IMR-90 (cell line): ENCODE measurements at regions not wholly inside any gene's neighbourhood (a gene's known extent, or its start where the extent isn't known, plus 50 kb on each side); places are given as distances from the start of the nearest gene placed in this dataset.

ENCODE experiments used
- ATAC-seq: fragments of 200-7000 bp; cut with Tn5 transposase; 2 replicates; pipeline ENCODE4 v1.9.1; 2020; ENCODE audit warnings: low read depth, mild to moderate bottlenecking, moderate library complexity
- BruUV-seq: library from RNA; stranded (reverse); fragments of 400-500 nt; replicated peaks from 2 replicates; lab custom pipeline; 2021; lab: Mats Ljungman, UMichigan
- CTCF ChIA-PET: fragments of 300-600 bp; formaldehyde crosslinking; extraction: SDS; loops from one replicate; lab custom pipeline; 2021; ENCODE audit warnings: antibody characterized with exemption; lab: Yijun Ruan, JAX
- POLR2A ChIA-PET: fragments of 300-600 bp; sonication (Branson Sonifier 250); formaldehyde crosslinking; loops from one replicate; lab custom pipeline; 2022; ENCODE audit warnings: antibody characterized with exemption; ENCODE audit not compliant: unreplicated experiment; lab: Charles Lee
- DNase-seq: peaks from one replicate; pipeline ENCODE4 v3.0.0; 2013
- H2AFZ ChIP-seq: replicated peaks from 2 replicates; pipeline ENCODE3; 2013; ENCODE audit warnings: low read length, mild to moderate bottlenecking; ENCODE audit not compliant: poor library complexity
- H2AK5ac ChIP-seq: 2 replicates; pipeline ENCODE4 v1.6.1; 2013; ENCODE audit warnings: low read depth, low read length, inconsistent platforms
- H2AK9ac ChIP-seq: replicated peaks from 2 replicates; pipeline ENCODE3; 2013; ENCODE audit warnings: mild to moderate bottlenecking, low read depth, low read length, moderate library complexity; ENCODE audit not compliant: poor library complexity
- H2BK120ac ChIP-seq: 2 replicates; pipeline ENCODE4 v1.6.1; 2013; ENCODE audit warnings: low read depth, low read length, inconsistent platforms
- H2BK15ac ChIP-seq: 3 replicates; pipeline ENCODE4 v1.6.1; 2013; ENCODE audit warnings: low read depth, low read length, inconsistent platforms
- H2BK20ac ChIP-seq: 2 replicates; pipeline ENCODE4 v1.6.1; 2013; ENCODE audit warnings: low read depth, mild to moderate bottlenecking, inconsistent platforms, low read length, moderate library complexity
- H2BK5ac ChIP-seq: 2 replicates; pipeline ENCODE4 v1.6.1; 2013; ENCODE audit warnings: mild to moderate bottlenecking, low read depth, low read length, inconsistent platforms; ENCODE audit not compliant: poor library complexity, severe bottlenecking
- H3K14ac ChIP-seq: replicated peaks from 2 replicates; pipeline ENCODE4 v1.6.1; 2013; ENCODE audit warnings: low read depth, low read length, inconsistent platforms
- H3K18ac ChIP-seq: 2 replicates; pipeline ENCODE4 v1.6.1; 2013; ENCODE audit warnings: low read depth, low read length, control low read depth
- H3K23ac ChIP-seq: 2 replicates; pipeline ENCODE4 v1.6.1; 2013; ENCODE audit warnings: low read depth, low read length, inconsistent platforms
- H3K27ac ChIP-seq: 2 replicates; pipeline ENCODE4 v1.5.1; 2013; ENCODE audit warnings: mild to moderate bottlenecking, control low read depth, low read length; ENCODE audit not compliant: insufficient read depth
- H3K27me3 ChIP-seq: 2 replicates; pipeline ENCODE4 v1.6.1; 2013; ENCODE audit warnings: low read length; ENCODE audit not compliant: control insufficient read depth, insufficient read depth
- H3K36me3 ChIP-seq: 2 replicates; pipeline ENCODE4 v1.6.1; 2013; ENCODE audit warnings: low read length, mixed read lengths; ENCODE audit not compliant: control insufficient read depth, insufficient read depth
- H3K4ac ChIP-seq: 2 replicates; pipeline ENCODE4 v1.6.1; 2013; ENCODE audit warnings: low read depth, low read length, inconsistent platforms
- H3K4me1 ChIP-seq: 2 replicates; pipeline ENCODE4 v1.6.1; 2013; ENCODE audit warnings: low read length, mixed read lengths; ENCODE audit not compliant: control insufficient read depth, insufficient read depth
- H3K4me2 ChIP-seq: 2 replicates; pipeline ENCODE4 v1.6.1; 2013; ENCODE audit warnings: low read depth, mild to moderate bottlenecking, control low read depth, low read length, moderate library complexity
- H3K4me3 ChIP-seq: 2 replicates; pipeline ENCODE4 v1.5.1; 2013; ENCODE audit warnings: low read depth, mild to moderate bottlenecking, control low read depth, low read length, moderate library complexity; ENCODE audit not compliant: insufficient read depth
- H3K56ac ChIP-seq: 2 replicates; pipeline ENCODE4 v1.6.1; 2013; ENCODE audit warnings: low read length, inconsistent platforms; ENCODE audit not compliant: insufficient read depth; ENCODE audit errors: extremely low read depth
- H3K79me1 ChIP-seq, 2 experiments: 2 replicates each; pipeline ENCODE4 v1.6.1; 2013; ENCODE audit warnings: low read length in 2 of 2, inconsistent platforms in 1 of 2, low read depth in 1 of 2
- H3K9ac ChIP-seq: 2 replicates; pipeline ENCODE4 v1.6.1; 2013; ENCODE audit warnings: low read depth, low read length, control low read depth
- H3K9me1 ChIP-seq: 2 replicates; pipeline ENCODE4 v1.6.1; 2013; ENCODE audit warnings: low read length, inconsistent platforms; ENCODE audit not compliant: insufficient read depth
- H3K9me3 ChIP-seq: 2 replicates; pipeline ENCODE4 v1.6.1; 2013; ENCODE audit warnings: low read length; ENCODE audit not compliant: control insufficient read depth, insufficient read depth
- H4K20me1 ChIP-seq: 2 replicates; pipeline ENCODE4 v1.6.1; 2013; ENCODE audit warnings: low read length, inconsistent platforms; ENCODE audit not compliant: insufficient read depth
- H4K5ac ChIP-seq: 2 replicates; pipeline ENCODE4 v1.6.1; 2013; ENCODE audit warnings: mild to moderate bottlenecking, low read depth, low read length, control low read depth
- H4K8ac ChIP-seq, 2 experiments: 2 replicates each; pipeline ENCODE4 v1.6.1; 2013; ENCODE audit warnings: low read depth in 2 of 2, low read length in 2 of 2, control low read depth in 1 of 2, inconsistent platforms in 1 of 2
- H4K91ac ChIP-seq: 2 replicates; pipeline ENCODE4 v1.6.1; 2013; ENCODE audit warnings: low read depth, low read length, inconsistent platforms; ENCODE audit not compliant: insufficient read depth
- BHLHE40 ChIP-seq: fragments of 150-350 bp; IDR thresholded peaks from 2 replicates; pipeline ENCODE4 v1.6.1; 2016; ENCODE audit warnings: mild to moderate bottlenecking, low read depth, low read length
- CHD1 ChIP-seq: IDR thresholded peaks from 2 replicates; pipeline ENCODE4 v1.6.1; 2012; ENCODE audit warnings: low read depth, low read length, improper control_type of control experiment
- FOS ChIP-seq: fragments of 150-350 bp; IDR thresholded peaks from 2 replicates; pipeline ENCODE4 v1.6.1; 2016; ENCODE audit warnings: low read depth, low read length
- MAFK ChIP-seq: IDR thresholded peaks from 2 replicates; pipeline ENCODE4 v1.6.1; 2012; ENCODE audit warnings: low read depth, low read length, improper control_type of control experiment
- MAZ ChIP-seq: IDR thresholded peaks from 2 replicates; pipeline ENCODE4 v1.6.1; 2012; ENCODE audit warnings: low read depth, mild to moderate bottlenecking, low read length, improper control_type of control experiment, moderate library complexity, borderline replicate concordance
- MXI1 ChIP-seq: IDR thresholded peaks from 2 replicates; pipeline ENCODE4 v1.6.1; 2012; ENCODE audit warnings: low read depth, mild to moderate bottlenecking, low read length, moderate library complexity, borderline replicate concordance
- POLR2A ChIP-seq: IDR thresholded peaks from 2 replicates; pipeline ENCODE4 v1.6.1; 2012; ENCODE audit warnings: mild to moderate bottlenecking, low read depth, low read length
- RCOR1 ChIP-seq: IDR thresholded peaks from 2 replicates; pipeline ENCODE4 v1.6.1; 2012; ENCODE audit warnings: mild to moderate bottlenecking, low read length, improper control_type of control experiment; ENCODE audit not compliant: insufficient replicate concordance
- WGBS, 2 experiments: methylation state at CpG; one replicate each; pipeline versions ENCODE4 v1.1.5 to v1.1.7; 2013; ENCODE audit warnings: missing lambda C conversion rate in 2 of 2; ENCODE audit not compliant: insufficient read length in 1 of 2; ENCODE audit errors: extremely low coverage in 2 of 2; 5-methylcytosine and 5-hydroxymethylcytosine counted together
- dilution Hi-C: fragments of 300-500 bp; cut with HindIII; formaldehyde crosslinking; loops from one replicate; pipeline ENCODE4 v1.14.3; 2018; ENCODE audit warnings: low sequenced_read_pairs; ENCODE audit not compliant: unreplicated experiment
- in situ Hi-C: fragments of 300-500 bp; cut with MboI; formaldehyde crosslinking; loops from 3 replicates; pipeline ENCODE4 v1.14.3; 2019; ENCODE audit warnings: low sequenced_read_pairs, inconsistent platforms, mixed read lengths
- intact Hi-C: fragments of 100-400 bp; cut with micrococcal nuclease; formaldehyde crosslinking; loops from 2 replicates; pipeline ENCODE4 v1.10.0; 2022
- TF ChIP-seq, protein P1 (sequence below): conservative IDR thresholded peaks from 2 replicates; pipeline ENCODE4 v1.5.1; 2012; ENCODE audit warnings: mild to moderate bottlenecking, low read depth, low read length, improper control_type of control experiment

DNA sequence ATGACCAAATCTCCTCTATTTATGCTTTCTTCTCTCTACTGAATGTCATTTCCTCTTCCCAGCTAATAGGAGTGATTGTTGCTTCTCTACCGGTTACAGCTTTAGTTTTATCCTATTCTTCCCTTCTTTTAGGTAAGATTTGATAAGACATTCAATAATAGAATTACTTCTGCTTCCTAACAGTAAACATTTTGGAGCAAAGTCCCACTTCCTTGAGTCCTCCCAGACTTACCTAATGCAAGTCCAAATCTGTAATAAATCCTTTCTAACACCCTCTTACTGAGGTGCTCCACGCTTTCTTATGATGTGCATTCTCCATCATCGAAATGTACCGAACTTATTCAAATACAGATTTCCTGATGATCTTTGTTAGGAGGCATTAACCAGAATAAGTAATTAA is 79.2 kb upstream of the GPM6A start:
- Histone ChIP-seq H3K36me3 (no peaks in the 10 kb centered on the region), H2AFZ (no peak overlapping the region), H3K18ac (no peak overlapping the region), H4K8ac (no peak overlapping the region), H2AK5ac (no peak overlapping the region), H3K14ac (no peak overlapping the region), H3K9ac (no peak overlapping the region), H4K20me1 (no peaks in the 10 kb centered on the region), H3K9me1 (no peaks in the 10 kb centered on the region), H2AK9ac (no peak overlapping the region), H3K9me3 (no peaks in the 10 kb centered on the region), H2BK20ac (no peak overlapping the region), H3K4me3 (no peak overlapping the region), H3K4me1 (no peaks in the 10 kb centered on the region), H2BK120ac (no peak overlapping the region), H4K91ac (no peak overlapping the region), H3K4ac (no peak overlapping the region), H3K27ac (no peak overlapping the region), H4K5ac (no peak overlapping the region), H3K4me2 (no peak overlapping the region), H2BK5ac (no peak overlapping the region), H3K79me1 (no peaks in the 10 kb centered on the region), H3K23ac (no peak overlapping the region), H2BK15ac (no peak overlapping the region), H3K27me3 (no peaks in the 10 kb centered on the region), H3K56ac (no peak overlapping the region)
- ATAC-seq (no peak), DNase-seq (no peak)
- ChIA-PET POLR2A (no interaction called here), CTCF (interaction anchor here (0.6 kb wide), 1 partner anchor 1658 kb away, joined by 3 read pairs; no protein-coding TSS in a partner anchor)
- no TSS peak for BruUV-seq
- no peak for TF ChIP-seq CHD1
- TF ChIP-seq FOS: no peak
- no peak for TF ChIP-seq MXI1
- no peak for TF ChIP-seq RCOR1
- TF ChIP-seq, protein P1, sequence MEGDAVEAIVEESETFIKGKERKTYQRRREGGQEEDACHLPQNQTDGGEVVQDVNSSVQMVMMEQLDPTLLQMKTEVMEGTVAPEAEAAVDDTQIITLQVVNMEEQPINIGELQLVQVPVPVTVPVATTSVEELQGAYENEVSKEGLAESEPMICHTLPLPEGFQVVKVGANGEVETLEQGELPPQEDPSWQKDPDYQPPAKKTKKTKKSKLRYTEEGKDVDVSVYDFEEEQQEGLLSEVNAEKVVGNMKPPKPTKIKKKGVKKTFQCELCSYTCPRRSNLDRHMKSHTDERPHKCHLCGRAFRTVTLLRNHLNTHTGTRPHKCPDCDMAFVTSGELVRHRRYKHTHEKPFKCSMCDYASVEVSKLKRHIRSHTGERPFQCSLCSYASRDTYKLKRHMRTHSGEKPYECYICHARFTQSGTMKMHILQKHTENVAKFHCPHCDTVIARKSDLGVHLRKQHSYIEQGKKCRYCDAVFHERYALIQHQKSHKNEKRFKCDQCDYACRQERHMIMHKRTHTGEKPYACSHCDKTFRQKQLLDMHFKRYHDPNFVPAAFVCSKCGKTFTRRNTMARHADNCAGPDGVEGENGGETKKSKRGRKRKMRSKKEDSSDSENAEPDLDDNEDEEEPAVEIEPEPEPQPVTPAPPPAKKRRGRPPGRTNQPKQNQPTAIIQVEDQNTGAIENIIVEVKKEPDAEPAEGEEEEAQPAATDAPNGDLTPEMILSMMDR: no peak
- TF ChIP-seq MAFK: no peak
- no peak for TF ChIP-seq BHLHE40
- no peak for TF ChIP-seq POLR2A
- TF ChIP-seq MAZ: no peak
- WGBS, 2 experiments: no CpG with 5 or more reads among the region's 4 CpGs
- in situ Hi-C loops (no loop called here), intact Hi-C loops (no loop called here), dilution Hi-C loops (no loop called here)
